ENCODE measurements at regions not wholly inside any gene's neighbourhood (a gene's known extent, or its start where the extent isn't known, plus 50 kb on each side); places are given as distances from the start of the nearest gene placed in this dataset.

DNA sequence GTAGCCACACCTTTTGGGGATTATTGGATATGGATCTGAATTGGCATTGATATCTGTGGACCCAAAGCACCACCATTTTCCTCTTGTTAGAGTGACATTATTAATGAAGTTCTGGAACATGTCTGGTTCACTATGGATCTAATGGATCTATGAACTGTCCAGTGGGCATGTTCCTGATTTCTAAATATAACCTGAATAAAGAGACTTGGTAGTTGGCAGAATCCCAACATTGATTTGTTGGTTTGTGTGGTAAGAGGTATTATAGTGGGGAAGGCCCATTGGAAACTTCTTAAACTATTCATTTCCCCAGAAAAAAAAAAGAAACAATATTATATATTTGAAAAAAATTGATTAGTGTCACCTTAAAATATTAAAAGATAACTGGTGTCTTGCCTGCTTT lies 312.6 kb downstream of the HTR1B start:
- TF ChIP-seq, protein P1, sequence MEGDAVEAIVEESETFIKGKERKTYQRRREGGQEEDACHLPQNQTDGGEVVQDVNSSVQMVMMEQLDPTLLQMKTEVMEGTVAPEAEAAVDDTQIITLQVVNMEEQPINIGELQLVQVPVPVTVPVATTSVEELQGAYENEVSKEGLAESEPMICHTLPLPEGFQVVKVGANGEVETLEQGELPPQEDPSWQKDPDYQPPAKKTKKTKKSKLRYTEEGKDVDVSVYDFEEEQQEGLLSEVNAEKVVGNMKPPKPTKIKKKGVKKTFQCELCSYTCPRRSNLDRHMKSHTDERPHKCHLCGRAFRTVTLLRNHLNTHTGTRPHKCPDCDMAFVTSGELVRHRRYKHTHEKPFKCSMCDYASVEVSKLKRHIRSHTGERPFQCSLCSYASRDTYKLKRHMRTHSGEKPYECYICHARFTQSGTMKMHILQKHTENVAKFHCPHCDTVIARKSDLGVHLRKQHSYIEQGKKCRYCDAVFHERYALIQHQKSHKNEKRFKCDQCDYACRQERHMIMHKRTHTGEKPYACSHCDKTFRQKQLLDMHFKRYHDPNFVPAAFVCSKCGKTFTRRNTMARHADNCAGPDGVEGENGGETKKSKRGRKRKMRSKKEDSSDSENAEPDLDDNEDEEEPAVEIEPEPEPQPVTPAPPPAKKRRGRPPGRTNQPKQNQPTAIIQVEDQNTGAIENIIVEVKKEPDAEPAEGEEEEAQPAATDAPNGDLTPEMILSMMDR (conservative IDR thresholded peaks at IDR 0.05; ENCODE audit: low read depth, low read length) = no peak
- TF ChIP-seq EZH2 (IDR thresholded peaks at IDR 0.05; ENCODE audit: borderline replicate concordance, low read depth, low read length, poor library complexity, severe bottlenecking) = no peak

Measured in A673 (cell line).